K562 (cell line): ENCODE measurements at regions not wholly inside any gene's neighbourhood (a gene's known extent, or its start where the extent isn't known, plus 50 kb on each side); places are given as distances from the start of the nearest gene placed in this dataset.

Experiments
- ATAC-seq: fragments of 200-7000 bp; cut with Tn5 transposase; 3 replicates; pipeline ENCODE4 v1.9.1; 2020; ENCODE audit warnings: moderate library complexity
- BruUV-seq: library from RNA; stranded (reverse); fragments of 400-500 nt; replicated peaks from 2 replicates; lab custom pipeline; 2021; lab: Mats Ljungman, UMichigan
- CTCF ChIA-PET: fragments of 300-600 bp; formaldehyde crosslinking; extraction: SDS; loops from one replicate; lab custom pipeline; 2021; ENCODE audit warnings: low intra/inter-chr PET ratio; lab: Yijun Ruan, JAX
- POLR2A ChIA-PET: fragments of 300-600, 350-650 bp; sonication (Branson Sonifier 250); formaldehyde crosslinking; extraction: SDS; loops from one replicate; lab custom pipeline; 2021; ENCODE audit warnings: antibody characterized with exemption, inconsistent platforms; lab: Yijun Ruan, JAX
- DNase-seq, 4 experiments: peaks; one replicate each; pipeline versions ENCODE4 v3.0.0 to v3.0.0-alpha.2; 2011 to 2018; ENCODE audit warnings: low spot score in 3 of 4, mixed read lengths in 3 of 4; ENCODE audit errors: extremely low read depth in 1 of 4
- FAIRE-seq: peaks from 2 replicates; lab custom pipeline; 2011; peaks lifted over from hg19 to GRCh38; lab: Jason Lieb, UNC
- H2AFZ ChIP-seq: 2 replicates; pipeline ENCODE4 v1.6.0; 2011; ENCODE audit warnings: low read depth, low read length, control low read depth, inconsistent platforms
- H3K27ac ChIP-seq: fragments of 200-600 bp; 3 replicates; pipeline ENCODE4 v1.8.0; 2011; ENCODE audit warnings: low read depth, mild to moderate bottlenecking, control low read depth, inconsistent platforms, low read length, moderate library complexity, mixed read lengths; ENCODE audit errors: extremely low read depth
- H3K27me3 ChIP-seq, 2 experiments: fragments of 300-600 bp in 1 of 2; 2 replicates in 1 of 2; 3 replicates in 1 of 2; pipeline versions ENCODE4 v1.6.0 to v1.8.0; 2011; ENCODE audit warnings: inconsistent platforms in 2 of 2, low read length in 2 of 2, mild to moderate bottlenecking in 1 of 2, mixed read lengths in 1 of 2, moderate library complexity in 1 of 2; ENCODE audit not compliant: control insufficient read depth in 2 of 2, insufficient read depth in 2 of 2
- H3K36me3 ChIP-seq: fragments of 300-600 bp; 3 replicates; pipeline ENCODE4 v1.8.0; 2011; ENCODE audit warnings: mild to moderate bottlenecking, low read length, inconsistent platforms; ENCODE audit not compliant: control insufficient read depth, insufficient read depth
- H3K4me1 ChIP-seq, 2 experiments: fragments of 200-600 bp in 1 of 2; replicated peaks in 1 of 2; 2 replicates in 1 of 2; 3 replicates in 1 of 2; pipeline versions ENCODE4 v1.5.1 to v1.8.0; 2011; ENCODE audit warnings: inconsistent platforms in 2 of 2, low read length in 2 of 2, mild to moderate bottlenecking in 1 of 2, mixed read lengths in 1 of 2, moderate library complexity in 1 of 2; ENCODE audit not compliant: control insufficient read depth in 2 of 2, insufficient read depth in 2 of 2
- H3K4me2 ChIP-seq: 2 replicates; pipeline ENCODE4 v1.6.1; 2011; ENCODE audit warnings: low read length, control low read depth, inconsistent platforms, mixed read lengths; ENCODE audit not compliant: insufficient read depth
- H3K4me3 ChIP-seq: fragments of 200-600 bp; sonication (generic), shearing (Covaris generic); 2 replicates; pipeline ENCODE4 v1.5.1; 2016; ENCODE audit warnings: control low read depth, inconsistent platforms
- H3K79me2 ChIP-seq: fragments of 200-600 bp; 3 replicates; pipeline ENCODE4 v1.8.0; 2011; ENCODE audit warnings: low read length, inconsistent platforms; ENCODE audit not compliant: control insufficient read depth, insufficient read depth
- H3K9ac ChIP-seq, 2 experiments: 2 replicates each; pipeline versions ENCODE4 v1.6.0 to v1.6.1; 2011; ENCODE audit warnings: low read depth in 2 of 2, low read length in 2 of 2, control low read depth in 1 of 2, inconsistent platforms in 1 of 2, mild to moderate bottlenecking in 1 of 2, mixed read lengths in 1 of 2; ENCODE audit not compliant: insufficient read depth in 1 of 2
- H3K9me1 ChIP-seq: one replicate; pipeline ENCODE4 v1.6.0; 2011; ENCODE audit warnings: inconsistent platforms, mild to moderate bottlenecking, low read length, moderate library complexity; ENCODE audit not compliant: control insufficient read depth, insufficient read depth
- H3K9me3 ChIP-seq: replicated peaks from 2 replicates; pipeline ENCODE4 v1.5.1; 2011; ENCODE audit warnings: low read depth, low read length, inconsistent platforms; ENCODE audit not compliant: control insufficient read depth, insufficient read depth
- H4K20me1 ChIP-seq: replicated peaks from 2 replicates; pipeline ENCODE4 v1.6.1; 2011; ENCODE audit warnings: low read length, inconsistent platforms, mixed read lengths; ENCODE audit not compliant: control insufficient read depth, insufficient read depth
- CTCF ChIP-seq, 3 experiments: IDR thresholded peaks in 2 of 3; conservative IDR thresholded peaks in 1 of 3; 2 replicates each; pipeline ENCODE4 v1.5.1; 2011 to 2012; ENCODE audit warnings: low read length in 3 of 3, mild to moderate bottlenecking in 3 of 3, control low read depth in 2 of 3, improper control_type of control experiment in 1 of 3, inconsistent platforms in 1 of 3, low read depth in 1 of 3, mixed read lengths in 1 of 3, moderate library complexity in 1 of 3; ENCODE audit not compliant: insufficient read depth in 2 of 3
- EZH2 ChIP-seq: IDR thresholded peaks from 2 replicates; pipeline ENCODE4 v1.6.1; 2012; ENCODE audit warnings: low read depth, mild to moderate bottlenecking, inconsistent platforms, low read length, borderline replicate concordance
- HOXB6 ChIP-seq: fragments of 250-450 bp; sonication (Bioruptor Pico); IDR thresholded peaks from 2 replicates; pipeline ENCODE4 v1.5.1; 2022; ENCODE audit warnings: mild to moderate bottlenecking, borderline replicate concordance
- MTA3 ChIP-seq: fragments of 450-650 bp; formaldehyde crosslinking; IDR thresholded peaks from 2 replicates; pipeline ENCODE4 v1.6.1; 2017; ENCODE audit warnings: mild to moderate bottlenecking, borderline replicate concordance
- RAD21 ChIP-seq, 2 experiments: fragments of 250-450 bp in 1 of 2; fragments of 450-650 bp in 1 of 2; sonication (Bioruptor Pico) in 1 of 2; formaldehyde crosslinking in 1 of 2; IDR thresholded peaks in 1 of 2; conservative IDR thresholded peaks in 1 of 2; 2 replicates each; pipeline versions ENCODE4 v1.4.0 to v1.8.0; 2020 to 2022; ENCODE audit warnings: mild to moderate bottlenecking in 2 of 2, moderate library complexity in 1 of 2
- RAD51 ChIP-seq: fragments of 450-650 bp; IDR thresholded peaks from 2 replicates; pipeline ENCODE4 v1.7.1; 2016; ENCODE audit warnings: low read depth, mild to moderate bottlenecking, borderline replicate concordance
- REST ChIP-seq, 2 experiments: fragments of 450-650 bp; formaldehyde crosslinking in 1 of 2; IDR thresholded peaks; 2 replicates each; pipeline versions ENCODE4 v1.4.0 to v1.6.1; 2014 to 2020; ENCODE audit warnings: mild to moderate bottlenecking in 2 of 2, borderline replicate concordance in 1 of 2, low read depth in 1 of 2
- SAP30 ChIP-seq: fragments of 200-600 bp; sonication (generic); IDR thresholded peaks from 2 replicates; pipeline ENCODE4 v1.6.1; 2012; ENCODE audit warnings: borderline replicate concordance, low read depth, mild to moderate bottlenecking, moderate library complexity, low read length, control low read depth, inconsistent platforms; ENCODE audit not compliant: insufficient read depth, poor library complexity, severe bottlenecking
- SMC3 ChIP-seq: conservative IDR thresholded peaks from 2 replicates; pipeline ENCODE4 v1.6.1; 2011; ENCODE audit warnings: low read depth, low read length, improper control_type of control experiment; ENCODE audit not compliant: insufficient read depth
- TEAD1 ChIP-seq, 2 experiments: fragments of 450-650 bp in 1 of 2; sonication (generic) in 1 of 2; formaldehyde crosslinking; IDR thresholded peaks; 2 replicates each; pipeline versions ENCODE4 v1.4.0 to v1.8.0; 2020 to 2022; ENCODE audit warnings: mild to moderate bottlenecking in 2 of 2, missing genetic modification reagents in 1 of 2
- ZBTB8A ChIP-seq: fragments of 450-650 bp; IDR thresholded peaks from 2 replicates; pipeline ENCODE4 v1.6.1; 2018; ENCODE audit warnings: mild to moderate bottlenecking, moderate library complexity; ENCODE audit not compliant: partially characterized antibody
- WGBS: fragments of 100-300 bp; shearing (Covaris generic); methylation state at CpG from one replicate; pipeline ENCODE4 v1.1.6; 2016; ENCODE audit warnings: low coverage, mixed read lengths; ENCODE audit not compliant: insufficient coverage; ENCODE audit errors: missing lambda C conversion rate; 5-methylcytosine and 5-hydroxymethylcytosine counted together
- in situ Hi-C: fragments of 300-500 bp; cut with MboI; formaldehyde crosslinking; loops from 4 replicates; pipeline ENCODE4 v1.15.0; 2018; ENCODE audit warnings: inconsistent platforms, mixed read lengths
- intact Hi-C: fragments of 100-400 bp; cut with micrococcal nuclease; formaldehyde crosslinking; loops from 2 replicates; pipeline ENCODE4 v1.14.2; 2022

GRCh38 chr1:87495147-87495546 lies 166.5 kb downstream of the LMO4 start:
- H3K4me2 ChIP-seq = no peak overlapping the region
- no peaks in the 10 kb centered on the region for H3K9me1 ChIP-seq
- H3K79me2 ChIP-seq = no peaks in the 10 kb centered on the region
- no peaks in the 10 kb centered on the region for H3K4me1 ChIP-seq
- H3K4me3 ChIP-seq = no peak overlapping the region
- no peaks in the 10 kb centered on the region for H3K36me3 ChIP-seq
- ChIA-PET POLR2A (interaction anchor here (0.7 kb wide), 1 partner anchor 1450 kb away, joined by 3 read pairs; no protein-coding TSS in a partner anchor), CTCF (no interaction called here)
- no peaks in the 10 kb centered on the region for H4K20me1 ChIP-seq
- no peak overlapping the region for H3K27ac ChIP-seq
- no peak overlapping the region for H2AFZ ChIP-seq
- H3K27me3 ChIP-seq = no peaks in the 10 kb centered on the region
- in situ Hi-C loops = no loop called here
- no peaks in the 10 kb centered on the region for H3K9me3 ChIP-seq
- DNase-seq = peak; percentile 40 to 64 (median 46)
- no TSS peak for BruUV-seq
- intact Hi-C loops = loop anchor here (10.0 kb wide), 1 partner anchor 460 kb away; no protein-coding TSS in a partner anchor
- peak; percentile 15 for FAIRE-seq
- no peak overlapping the region for H3K9ac ChIP-seq
- 0% methylated on average over 3 of the region's 3 CpGs for WGBS
- peak; percentile 84 for ATAC-seq
- TF ChIP-seq RAD21 (CRISPR knock-in tag; conservative IDR thresholded peaks at IDR 0.05 in 1 of 2, IDR thresholded peaks at IDR 0.05 in 1 of 2) (peak; percentile 54 to 62), SMC3 (0 out of 2 replicates have a peak, but pooled peaks have one; percentile 25), CTCF (IDR thresholded peaks at IDR 0.05 in 2 of 3, conservative IDR thresholded peaks at IDR 0.05 in 1 of 3; ENCODE audit: insufficient read depth in 2 of 3, low read depth in 1 of 3, low read length in 3 of 3) (peak in 2 of 3 experiments; percentile 40 to 53; a peak in 3 of 6 replicates), ZBTB8A (no peak), SAP30 (no peak), REST (IDR thresholded peaks at IDR 0.05; ENCODE audit: borderline replicate concordance) (peak; percentile 56), REST (CRISPR knock-in tag; IDR thresholded peaks at IDR 0.05; ENCODE audit: low read depth) (no peak), EZH2 (no peak), TEAD1 (CRISPR knock-in tag; IDR thresholded peaks at IDR 0.05) (no peak), HOXB6 (CRISPR knock-in tag) (no peak), MTA3 (no peak), RAD51 (peak; percentile 77)
